ENCODE measurements at regions not wholly inside any gene's neighbourhood (a gene's known extent, or its start where the extent isn't known, plus 50 kb on each side); places are given as distances from the start of the nearest gene placed in this dataset.

GRCh38 chr15:31228011-31228484 lies 98.6 kb upstream of the KLF13 start:
- Histone ChIP-seq H3K9me2 (replicated peaks; ENCODE audit: low read length) (no peaks in the 10 kb centered on the region), H3K27ac (ENCODE audit: low read length) (no peak overlapping the region), H3K36me3 (ENCODE audit: low read depth, low read length) (no peaks in the 10 kb centered on the region), H3K79me2 (ENCODE audit: low read length) (no peaks in the 10 kb centered on the region), H3K4me1 (ENCODE audit: insufficient read depth, low read length) (no peaks in the 10 kb centered on the region), H3K9me3 (ENCODE audit: low read length) (no peaks in the 10 kb centered on the region), H3K4me2 (ENCODE audit: low read length) (no peak overlapping the region), H3K9ac (ENCODE audit: low read length) (no peak overlapping the region), H4K20me1 (ENCODE audit: low read length) (no peaks in the 10 kb centered on the region), H3K4me3 (ENCODE audit: low read length) (no peak overlapping the region), H3F3A (ENCODE audit: low read length, unreplicated experiment) (no peaks in the 10 kb centered on the region), H2AFZ (ENCODE audit: low read length) (no peak overlapping the region), H3K27me3 (ENCODE audit: low read length) (peaks cover 8% of the 10 kb centered on the region)
- intact Hi-C loops (cut with micrococcal nuclease) = no loop called here
- POLR2A ChIA-PET (ENCODE audit: unreplicated experiment) = interaction anchor here (0.6 kb wide), 1 partner anchor 40 kb away, joined by 23 read pairs; no protein-coding TSS in a partner anchor
- ATAC-seq (no peak), DNase-seq (no peak)
- BruUV-seq (replicated peaks) = no TSS peak
- no peak for TF ChIP-seq CTCF (conservative IDR thresholded peaks at IDR 0.05; ENCODE audit: low read depth, low read length)
- no peak for TF ChIP-seq EZH2phosphoT487 (IDR thresholded peaks at IDR 0.05; ENCODE audit: borderline replicate concordance, low read length)
- TF ChIP-seq EZH2 (IDR thresholded peaks at IDR 0.05; ENCODE audit: low read length, unreplicated experiment) = no peak
- CTCF ChIA-PET = no interaction called here

GRCh38 chr15:31228980-31229826 lies 97.4 kb upstream of the KLF13 start:
- Histone ChIP-seq H4K20me1 (ENCODE audit: low read length) (no peaks in the 10 kb centered on the region), H3K9me2 (replicated peaks; ENCODE audit: low read length) (no peaks in the 10 kb centered on the region), H3K9ac (ENCODE audit: low read length) (no peak overlapping the region), H3K9me3 (ENCODE audit: low read length) (no peaks in the 10 kb centered on the region), H3K4me3 (ENCODE audit: low read length) (no peak overlapping the region), H3K79me2 (ENCODE audit: low read length) (no peaks in the 10 kb centered on the region), H3F3A (ENCODE audit: low read length, unreplicated experiment) (no peaks in the 10 kb centered on the region), H3K27me3 (ENCODE audit: low read length) (peaks cover 9% of the 10 kb centered on the region; the same call in 1 of the 2 replicates), H2AFZ (ENCODE audit: low read length) (no peak overlapping the region), H3K4me1 (ENCODE audit: insufficient read depth, low read length) (no peaks in the 10 kb centered on the region), H3K36me3 (ENCODE audit: low read depth, low read length) (no peaks in the 10 kb centered on the region), H3K27ac (ENCODE audit: low read length) (no peak overlapping the region), H3K4me2 (ENCODE audit: low read length) (no peak overlapping the region)
- CTCF ChIA-PET = no interaction called here
- intact Hi-C loops (cut with micrococcal nuclease) = no loop called here
- TF ChIP-seq CTCF (conservative IDR thresholded peaks at IDR 0.05; ENCODE audit: low read depth, low read length) (no peak), EZH2 (IDR thresholded peaks at IDR 0.05; ENCODE audit: low read length, unreplicated experiment) (no peak), EZH2phosphoT487 (IDR thresholded peaks at IDR 0.05; ENCODE audit: borderline replicate concordance, low read length) (no peak)
- ATAC-seq (no peak), DNase-seq (no peak)
- no TSS peak for BruUV-seq (replicated peaks)
- POLR2A ChIA-PET (ENCODE audit: unreplicated experiment) = no interaction called here
